GM23338 (cell line): ENCODE measurements at regions not wholly inside any gene's neighbourhood (a gene's known extent, or its start where the extent isn't known, plus 50 kb on each side); places are given as distances from the start of the nearest gene placed in this dataset.

Experiments used
- CREB1 ChIP-seq: fragments of 250-450 bp; sonication (Bioruptor Pico); IDR thresholded peaks from 2 replicates; pipeline ENCODE4 v1.5.0; 2020; ENCODE audit warnings: low read depth, mild to moderate bottlenecking, moderate library complexity
- EZH2 ChIP-seq: fragments of 200-600 bp; sonication (generic); IDR thresholded peaks from one replicate; pipeline ENCODE4 v1.8.0; 2017; ENCODE audit warnings: antibody characterized with exemption, mild to moderate bottlenecking, low read depth; ENCODE audit not compliant: unreplicated experiment
- EZH2phosphoT487 ChIP-seq: fragments of 200-600 bp; sonication (generic); IDR thresholded peaks from one replicate; pipeline ENCODE4 v1.8.1; 2018; ENCODE audit warnings: antibody characterized with exemption; ENCODE audit not compliant: unreplicated experiment
- JUNB ChIP-seq: IDR thresholded peaks from one replicate; pipeline ENCODE4 v1.6.1; 2016; ENCODE audit warnings: antibody characterized with exemption; ENCODE audit not compliant: unreplicated experiment
- NANOG ChIP-seq: IDR thresholded peaks from 2 replicates; pipeline ENCODE4 v1.6.1; 2016; ENCODE audit warnings: antibody characterized with exemption, borderline replicate concordance
- POLR2AphosphoS5 ChIP-seq: IDR thresholded peaks from 2 replicates; pipeline ENCODE4 v1.6.1; 2016; ENCODE audit warnings: antibody characterized with exemption, low read depth
- STAT1 ChIP-seq: IDR thresholded peaks from one replicate; pipeline ENCODE4 v1.6.1; 2016; ENCODE audit warnings: antibody characterized with exemption; ENCODE audit not compliant: unreplicated experiment
- ZNF114 ChIP-seq: fragments of 250-450 bp; sonication (Bioruptor Pico); IDR thresholded peaks from 2 replicates; pipeline ENCODE4 v1.5.0; 2020; ENCODE audit warnings: mild to moderate bottlenecking, moderate library complexity
- ZNF331 ChIP-seq: fragments of 250-450 bp; sonication (Bioruptor Pico); IDR thresholded peaks from 2 replicates; pipeline ENCODE4 v1.5.0; 2020; ENCODE audit warnings: low read depth, mild to moderate bottlenecking, moderate library complexity
- TF ChIP-seq, protein P1 (sequence below), 2 experiments: fragments of 200-600 bp in 1 of 2; sonication (generic) in 1 of 2; conservative IDR thresholded peaks; 2 replicates each; pipeline versions ENCODE4 v1.5.1 to v1.6.1; 2016 to 2017; ENCODE audit warnings: antibody characterized with exemption in 2 of 2, low read depth in 2 of 2, mild to moderate bottlenecking in 2 of 2, moderate library complexity in 1 of 2
- TF ChIP-seq, protein P2 (sequence below): IDR thresholded peaks from one replicate; pipeline ENCODE4 v1.6.1; 2018; ENCODE audit warnings: antibody characterized with exemption; ENCODE audit not compliant: unreplicated experiment
- TF ChIP-seq, protein P3 (sequence below): IDR thresholded peaks from 2 replicates; pipeline ENCODE4 v1.6.1; 2016; ENCODE audit warnings: antibody characterized with exemption
- TF ChIP-seq, protein P4 (sequence below): fragments of 250-450 bp; sonication (Bioruptor Pico); IDR thresholded peaks from 2 replicates; pipeline ENCODE4 v1.5.0; 2020; ENCODE audit warnings: mild to moderate bottlenecking, moderate library complexity

DNA sequence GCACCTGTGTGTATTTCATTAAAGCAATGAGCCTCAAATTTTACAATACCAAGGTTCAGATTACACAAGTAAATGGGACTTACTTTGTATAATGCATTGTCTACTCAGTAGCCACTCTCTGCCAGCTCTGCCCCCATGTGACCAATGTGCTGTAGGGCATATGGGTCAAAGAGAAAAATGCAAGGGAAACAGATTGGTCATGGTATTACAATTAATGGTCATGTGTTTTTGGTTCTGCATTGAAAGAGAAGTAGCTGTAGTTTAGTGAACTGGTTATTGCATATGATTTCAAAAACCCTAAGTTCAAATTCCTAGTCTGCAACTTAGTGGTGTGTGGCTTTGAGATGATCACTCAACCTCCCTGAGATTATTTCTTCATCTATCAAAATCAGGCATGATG is 545.4 kb downstream of the SUCLA2 start:
- TF ChIP-seq POLR2AphosphoS5 (no peak), EZH2 (no peak), ZNF331 (no peak), EZH2phosphoT487 (no peak), CREB1 (CRISPR knock-in tag) (no peak), JUNB (no peak), STAT1 (no peak), NANOG (no peak), ZNF114 (CRISPR knock-in tag) (no peak)
- TF ChIP-seq, protein P1, sequence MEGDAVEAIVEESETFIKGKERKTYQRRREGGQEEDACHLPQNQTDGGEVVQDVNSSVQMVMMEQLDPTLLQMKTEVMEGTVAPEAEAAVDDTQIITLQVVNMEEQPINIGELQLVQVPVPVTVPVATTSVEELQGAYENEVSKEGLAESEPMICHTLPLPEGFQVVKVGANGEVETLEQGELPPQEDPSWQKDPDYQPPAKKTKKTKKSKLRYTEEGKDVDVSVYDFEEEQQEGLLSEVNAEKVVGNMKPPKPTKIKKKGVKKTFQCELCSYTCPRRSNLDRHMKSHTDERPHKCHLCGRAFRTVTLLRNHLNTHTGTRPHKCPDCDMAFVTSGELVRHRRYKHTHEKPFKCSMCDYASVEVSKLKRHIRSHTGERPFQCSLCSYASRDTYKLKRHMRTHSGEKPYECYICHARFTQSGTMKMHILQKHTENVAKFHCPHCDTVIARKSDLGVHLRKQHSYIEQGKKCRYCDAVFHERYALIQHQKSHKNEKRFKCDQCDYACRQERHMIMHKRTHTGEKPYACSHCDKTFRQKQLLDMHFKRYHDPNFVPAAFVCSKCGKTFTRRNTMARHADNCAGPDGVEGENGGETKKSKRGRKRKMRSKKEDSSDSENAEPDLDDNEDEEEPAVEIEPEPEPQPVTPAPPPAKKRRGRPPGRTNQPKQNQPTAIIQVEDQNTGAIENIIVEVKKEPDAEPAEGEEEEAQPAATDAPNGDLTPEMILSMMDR (conservative IDR thresholded peaks at IDR 0.05; ENCODE audit: low read depth in 2 of 2) = peak; percentile 38 to 49; a peak in 3 of 4 replicates
- TF ChIP-seq, protein P2, sequence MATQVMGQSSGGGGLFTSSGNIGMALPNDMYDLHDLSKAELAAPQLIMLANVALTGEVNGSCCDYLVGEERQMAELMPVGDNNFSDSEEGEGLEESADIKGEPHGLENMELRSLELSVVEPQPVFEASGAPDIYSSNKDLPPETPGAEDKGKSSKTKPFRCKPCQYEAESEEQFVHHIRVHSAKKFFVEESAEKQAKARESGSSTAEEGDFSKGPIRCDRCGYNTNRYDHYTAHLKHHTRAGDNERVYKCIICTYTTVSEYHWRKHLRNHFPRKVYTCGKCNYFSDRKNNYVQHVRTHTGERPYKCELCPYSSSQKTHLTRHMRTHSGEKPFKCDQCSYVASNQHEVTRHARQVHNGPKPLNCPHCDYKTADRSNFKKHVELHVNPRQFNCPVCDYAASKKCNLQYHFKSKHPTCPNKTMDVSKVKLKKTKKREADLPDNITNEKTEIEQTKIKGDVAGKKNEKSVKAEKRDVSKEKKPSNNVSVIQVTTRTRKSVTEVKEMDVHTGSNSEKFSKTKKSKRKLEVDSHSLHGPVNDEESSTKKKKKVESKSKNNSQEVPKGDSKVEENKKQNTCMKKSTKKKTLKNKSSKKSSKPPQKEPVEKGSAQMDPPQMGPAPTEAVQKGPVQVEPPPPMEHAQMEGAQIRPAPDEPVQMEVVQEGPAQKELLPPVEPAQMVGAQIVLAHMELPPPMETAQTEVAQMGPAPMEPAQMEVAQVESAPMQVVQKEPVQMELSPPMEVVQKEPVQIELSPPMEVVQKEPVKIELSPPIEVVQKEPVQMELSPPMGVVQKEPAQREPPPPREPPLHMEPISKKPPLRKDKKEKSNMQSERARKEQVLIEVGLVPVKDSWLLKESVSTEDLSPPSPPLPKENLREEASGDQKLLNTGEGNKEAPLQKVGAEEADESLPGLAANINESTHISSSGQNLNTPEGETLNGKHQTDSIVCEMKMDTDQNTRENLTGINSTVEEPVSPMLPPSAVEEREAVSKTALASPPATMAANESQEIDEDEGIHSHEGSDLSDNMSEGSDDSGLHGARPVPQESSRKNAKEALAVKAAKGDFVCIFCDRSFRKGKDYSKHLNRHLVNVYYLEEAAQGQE = no peak
- TF ChIP-seq, protein P3, sequence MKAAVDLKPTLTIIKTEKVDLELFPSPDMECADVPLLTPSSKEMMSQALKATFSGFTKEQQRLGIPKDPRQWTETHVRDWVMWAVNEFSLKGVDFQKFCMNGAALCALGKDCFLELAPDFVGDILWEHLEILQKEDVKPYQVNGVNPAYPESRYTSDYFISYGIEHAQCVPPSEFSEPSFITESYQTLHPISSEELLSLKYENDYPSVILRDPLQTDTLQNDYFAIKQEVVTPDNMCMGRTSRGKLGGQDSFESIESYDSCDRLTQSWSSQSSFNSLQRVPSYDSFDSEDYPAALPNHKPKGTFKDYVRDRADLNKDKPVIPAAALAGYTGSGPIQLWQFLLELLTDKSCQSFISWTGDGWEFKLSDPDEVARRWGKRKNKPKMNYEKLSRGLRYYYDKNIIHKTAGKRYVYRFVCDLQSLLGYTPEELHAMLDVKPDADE = no peak
- TF ChIP-seq, protein P4, sequence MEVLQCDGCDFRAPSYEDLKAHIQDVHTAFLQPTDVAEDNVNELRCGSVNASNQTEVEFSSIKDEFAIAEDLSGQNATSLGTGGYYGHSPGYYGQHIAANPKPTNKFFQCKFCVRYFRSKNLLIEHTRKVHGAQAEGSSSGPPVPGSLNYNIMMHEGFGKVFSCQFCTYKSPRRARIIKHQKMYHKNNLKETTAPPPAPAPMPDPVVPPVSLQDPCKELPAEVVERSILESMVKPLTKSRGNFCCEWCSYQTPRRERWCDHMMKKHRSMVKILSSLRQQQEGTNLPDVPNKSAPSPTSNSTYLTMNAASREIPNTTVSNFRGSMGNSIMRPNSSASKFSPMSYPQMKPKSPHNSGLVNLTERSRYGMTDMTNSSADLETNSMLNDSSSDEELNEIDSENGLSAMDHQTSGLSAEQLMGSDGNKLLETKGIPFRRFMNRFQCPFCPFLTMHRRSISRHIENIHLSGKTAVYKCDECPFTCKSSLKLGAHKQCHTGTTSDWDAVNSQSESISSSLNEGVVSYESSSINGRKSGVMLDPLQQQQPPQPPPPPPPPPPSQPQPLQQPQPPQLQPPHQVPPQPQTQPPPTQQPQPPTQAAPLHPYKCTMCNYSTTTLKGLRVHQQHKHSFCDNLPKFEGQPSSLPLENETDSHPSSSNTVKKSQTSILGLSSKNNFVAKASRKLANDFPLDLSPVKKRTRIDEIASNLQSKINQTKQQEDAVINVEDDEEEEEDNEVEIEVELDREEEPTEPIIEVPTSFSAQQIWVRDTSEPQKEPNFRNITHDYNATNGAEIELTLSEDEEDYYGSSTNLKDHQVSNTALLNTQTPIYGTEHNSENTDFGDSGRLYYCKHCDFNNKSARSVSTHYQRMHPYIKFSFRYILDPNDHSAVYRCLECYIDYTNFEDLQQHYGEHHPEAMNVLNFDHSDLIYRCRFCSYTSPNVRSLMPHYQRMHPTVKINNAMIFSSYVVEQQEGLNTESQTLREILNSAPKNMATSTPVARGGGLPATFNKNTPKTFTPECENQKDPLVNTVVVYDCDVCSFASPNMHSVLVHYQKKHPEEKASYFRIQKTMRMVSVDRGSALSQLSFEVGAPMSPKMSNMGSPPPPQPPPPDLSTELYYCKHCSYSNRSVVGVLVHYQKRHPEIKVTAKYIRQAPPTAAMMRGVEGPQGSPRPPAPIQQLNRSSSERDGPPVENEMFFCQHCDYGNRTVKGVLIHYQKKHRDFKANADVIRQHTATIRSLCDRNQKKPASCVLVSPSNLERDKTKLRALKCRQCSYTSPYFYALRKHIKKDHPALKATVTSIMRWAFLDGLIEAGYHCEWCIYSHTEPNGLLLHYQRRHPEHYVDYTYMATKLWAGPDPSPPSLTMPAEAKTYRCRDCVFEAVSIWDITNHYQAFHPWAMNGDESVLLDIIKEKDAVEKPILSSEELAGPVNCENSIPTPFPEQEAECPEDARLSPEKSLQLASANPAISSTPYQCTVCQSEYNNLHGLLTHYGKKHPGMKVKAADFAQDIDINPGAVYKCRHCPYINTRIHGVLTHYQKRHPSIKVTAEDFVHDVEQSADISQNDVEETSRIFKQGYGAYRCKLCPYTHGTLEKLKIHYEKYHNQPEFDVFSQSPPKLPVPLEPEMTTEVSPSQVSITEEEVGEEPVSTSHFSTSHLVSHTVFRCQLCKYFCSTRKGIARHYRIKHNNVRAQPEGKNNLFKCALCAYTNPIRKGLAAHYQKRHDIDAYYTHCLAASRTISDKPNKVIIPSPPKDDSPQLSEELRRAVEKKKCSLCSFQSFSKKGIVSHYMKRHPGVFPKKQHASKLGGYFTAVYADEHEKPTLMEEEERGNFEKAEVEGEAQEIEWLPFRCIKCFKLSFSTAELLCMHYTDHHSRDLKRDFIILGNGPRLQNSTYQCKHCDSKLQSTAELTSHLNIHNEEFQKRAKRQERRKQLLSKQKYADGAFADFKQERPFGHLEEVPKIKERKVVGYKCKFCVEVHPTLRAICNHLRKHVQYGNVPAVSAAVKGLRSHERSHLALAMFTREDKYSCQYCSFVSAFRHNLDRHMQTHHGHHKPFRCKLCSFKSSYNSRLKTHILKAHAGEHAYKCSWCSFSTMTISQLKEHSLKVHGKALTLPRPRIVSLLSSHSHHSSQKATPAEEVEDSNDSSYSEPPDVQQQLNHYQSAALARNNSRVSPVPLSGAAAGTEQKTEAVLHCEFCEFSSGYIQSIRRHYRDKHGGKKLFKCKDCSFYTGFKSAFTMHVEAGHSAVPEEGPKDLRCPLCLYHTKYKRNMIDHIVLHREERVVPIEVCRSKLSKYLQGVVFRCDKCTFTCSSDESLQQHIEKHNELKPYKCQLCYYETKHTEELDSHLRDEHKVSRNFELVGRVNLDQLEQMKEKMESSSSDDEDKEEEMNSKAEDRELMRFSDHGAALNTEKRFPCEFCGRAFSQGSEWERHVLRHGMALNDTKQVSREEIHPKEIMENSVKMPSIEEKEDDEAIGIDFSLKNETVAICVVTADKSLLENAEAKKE (CRISPR knock-in tag) = no peak
